Vagina (tissue), 2 donors: ENCODE measurements at regions not wholly inside any gene's neighbourhood (a gene's known extent, or its start where the extent isn't known, plus 50 kb on each side); places are given as distances from the start of the nearest gene placed in this dataset.

Source experiments
- POLR2A ChIP-seq, 2 donors: fragments of 450-650 bp; IDR thresholded peaks; one replicate each; pipeline ENCODE4 v1.6.1; 2017; ENCODE audit warnings: antibody characterized with exemption in 2 of 2, mild to moderate bottlenecking in 2 of 2, moderate library complexity in 2 of 2
- TF ChIP-seq, protein P1 (sequence below), 3 experiments: fragments of 450-650 bp in 2 of 3; fragments of 200-600 bp in 1 of 3; sonication (generic) in 1 of 3; IDR thresholded peaks; one replicate each; pipeline ENCODE4 v1.5.1; 2017 to 2019; ENCODE audit warnings: antibody characterized with exemption in 3 of 3, mild to moderate bottlenecking in 2 of 3, moderate library complexity in 2 of 3

DNA sequence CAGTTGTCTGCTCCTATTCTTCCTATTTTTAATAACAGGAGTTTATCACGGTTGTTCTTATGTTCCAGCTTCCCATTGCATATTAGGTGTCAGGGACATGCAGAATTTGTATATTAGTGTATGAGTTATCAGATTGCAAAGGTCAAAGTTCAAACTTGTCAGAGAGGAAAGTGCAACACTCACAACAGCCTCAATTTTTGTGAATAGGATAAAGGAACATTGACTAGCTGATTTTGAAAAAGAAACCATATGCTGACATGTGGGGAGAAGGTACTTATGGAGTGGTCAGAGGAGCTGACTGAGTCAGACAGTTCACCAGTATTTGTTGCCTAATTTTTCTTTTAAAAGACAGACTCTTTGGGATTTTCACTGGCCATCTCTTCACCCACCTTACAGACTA, 222.1 kb downstream of the C12orf50 start:
- TF ChIP-seq, protein P1, sequence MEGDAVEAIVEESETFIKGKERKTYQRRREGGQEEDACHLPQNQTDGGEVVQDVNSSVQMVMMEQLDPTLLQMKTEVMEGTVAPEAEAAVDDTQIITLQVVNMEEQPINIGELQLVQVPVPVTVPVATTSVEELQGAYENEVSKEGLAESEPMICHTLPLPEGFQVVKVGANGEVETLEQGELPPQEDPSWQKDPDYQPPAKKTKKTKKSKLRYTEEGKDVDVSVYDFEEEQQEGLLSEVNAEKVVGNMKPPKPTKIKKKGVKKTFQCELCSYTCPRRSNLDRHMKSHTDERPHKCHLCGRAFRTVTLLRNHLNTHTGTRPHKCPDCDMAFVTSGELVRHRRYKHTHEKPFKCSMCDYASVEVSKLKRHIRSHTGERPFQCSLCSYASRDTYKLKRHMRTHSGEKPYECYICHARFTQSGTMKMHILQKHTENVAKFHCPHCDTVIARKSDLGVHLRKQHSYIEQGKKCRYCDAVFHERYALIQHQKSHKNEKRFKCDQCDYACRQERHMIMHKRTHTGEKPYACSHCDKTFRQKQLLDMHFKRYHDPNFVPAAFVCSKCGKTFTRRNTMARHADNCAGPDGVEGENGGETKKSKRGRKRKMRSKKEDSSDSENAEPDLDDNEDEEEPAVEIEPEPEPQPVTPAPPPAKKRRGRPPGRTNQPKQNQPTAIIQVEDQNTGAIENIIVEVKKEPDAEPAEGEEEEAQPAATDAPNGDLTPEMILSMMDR (IDR thresholded peaks at IDR 0.05) = no peak
- TF ChIP-seq POLR2A (IDR thresholded peaks at IDR 0.05) = no peak
